GM18870 (cell line): ENCODE measurements at regions not wholly inside any gene's neighbourhood (a gene's known extent, or its start where the extent isn't known, plus 50 kb on each side); places are given as distances from the start of the nearest gene placed in this dataset.

ENCODE experiments used
- ATAC-seq: cut with Tn5 transposase; IDR thresholded peaks from one replicate; pipeline ENCODE4 v1.9.1; 2021; ENCODE audit warnings: moderate library complexity; ENCODE audit not compliant: unreplicated experiment

DNA sequence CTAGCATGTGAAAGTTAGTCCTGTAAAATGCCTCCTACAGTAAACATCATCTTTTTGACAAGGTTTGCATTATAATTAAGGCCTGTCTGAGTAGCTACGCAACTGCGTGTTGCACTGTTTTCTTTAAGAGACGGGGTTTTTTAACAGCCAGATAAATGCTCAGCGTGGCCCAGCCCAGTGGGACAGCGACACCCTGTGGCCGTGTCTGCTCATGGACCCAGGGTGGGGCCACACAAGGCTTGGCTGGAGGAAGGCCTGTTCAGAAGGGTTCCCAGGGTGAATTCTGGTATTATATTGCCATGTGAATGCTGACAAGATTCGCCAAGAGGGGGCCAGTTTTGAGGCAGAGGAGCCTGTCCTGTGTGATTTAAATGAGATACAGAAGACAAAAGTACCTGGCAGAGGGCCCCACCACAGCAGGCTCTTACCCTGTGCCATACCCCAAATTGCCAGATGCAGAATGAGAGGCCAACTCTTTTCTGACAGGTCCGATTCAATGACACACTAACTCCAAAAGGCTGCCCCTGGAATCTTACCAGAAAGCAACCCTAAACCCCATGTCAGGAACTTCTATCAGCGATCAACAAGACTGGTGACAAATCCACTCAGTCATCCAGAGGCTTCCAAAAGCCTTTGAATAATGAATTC, 65.9 kb upstream of the IRX6 start:
- peak; percentile 61 for ATAC-seq

DNA sequence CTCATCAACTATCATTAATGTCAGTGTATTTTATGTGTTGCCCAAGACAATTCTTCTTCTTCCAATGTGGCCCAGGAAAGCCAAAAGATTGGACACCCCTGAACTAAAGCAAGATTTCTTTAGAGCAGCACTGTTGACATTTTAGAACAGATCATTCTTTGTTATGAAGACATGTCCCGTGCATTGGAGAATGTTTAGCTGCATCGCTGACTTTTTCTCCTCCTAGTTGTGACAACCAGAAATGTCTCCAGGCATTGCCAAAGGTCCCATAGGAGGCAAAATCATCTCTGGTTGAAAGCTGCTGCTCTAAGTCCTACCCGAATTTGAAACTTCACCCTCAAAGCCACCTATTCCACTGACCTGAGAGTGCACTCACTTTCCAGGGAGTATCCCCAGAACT, 62.7 kb upstream of the IRX6 start:
- no peak for ATAC-seq

DNA sequence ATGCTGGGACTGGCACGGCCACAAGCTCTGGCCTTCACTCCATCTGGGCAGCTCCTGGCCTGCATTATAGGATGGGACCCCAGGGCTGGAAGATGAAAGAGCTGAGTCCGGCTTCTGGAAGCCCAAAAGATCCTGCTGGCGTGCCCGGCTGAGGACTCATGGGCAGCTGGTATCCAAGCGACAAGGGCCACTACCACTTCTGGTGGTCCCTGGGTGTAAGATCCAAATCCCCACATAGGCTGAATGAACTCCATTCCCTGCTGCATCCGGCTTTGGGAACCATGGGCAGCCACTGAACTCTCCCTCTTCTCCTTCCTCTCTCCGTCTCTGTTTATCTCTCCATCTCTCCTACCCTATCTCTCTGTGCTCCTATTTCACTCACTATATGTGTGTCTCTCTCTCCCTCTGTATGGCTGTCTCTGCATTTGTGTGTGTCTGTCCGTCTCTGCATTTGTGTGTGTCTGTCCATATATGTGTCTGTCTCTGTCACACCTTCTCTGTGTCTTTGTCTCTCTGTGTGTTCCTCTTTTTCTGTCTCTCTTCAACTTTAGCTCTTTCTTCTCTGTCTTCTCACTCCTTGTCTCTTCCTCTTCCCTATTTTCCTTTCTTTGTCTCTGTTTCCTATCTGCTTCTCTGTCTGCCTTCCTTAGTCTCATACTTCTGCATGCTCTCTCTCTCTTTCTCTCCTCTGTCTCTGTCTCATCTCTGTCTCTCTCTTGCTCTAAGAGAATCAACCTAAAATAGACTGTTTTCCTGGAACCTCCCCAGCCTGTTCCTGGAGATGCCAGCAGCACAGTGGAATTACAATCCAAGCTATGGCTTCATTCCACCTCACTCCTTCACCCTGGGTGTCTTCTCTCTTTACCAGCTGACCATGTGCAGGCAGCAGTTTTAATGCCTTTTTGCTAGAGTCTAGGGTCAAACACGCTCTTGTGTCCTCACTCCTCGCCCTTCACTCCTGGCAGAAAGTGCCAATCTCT, 60.4 kb upstream of the IRX6 start:
- no peak for ATAC-seq

GRCh38 chr16:55264949-55265348, 59.1 kb upstream of the IRX6 start:
- no peak for ATAC-seq

GRCh38 chr16:55265926-55266325, 58.1 kb upstream of the IRX6 start:
- ATAC-seq, result no peak

DNA sequence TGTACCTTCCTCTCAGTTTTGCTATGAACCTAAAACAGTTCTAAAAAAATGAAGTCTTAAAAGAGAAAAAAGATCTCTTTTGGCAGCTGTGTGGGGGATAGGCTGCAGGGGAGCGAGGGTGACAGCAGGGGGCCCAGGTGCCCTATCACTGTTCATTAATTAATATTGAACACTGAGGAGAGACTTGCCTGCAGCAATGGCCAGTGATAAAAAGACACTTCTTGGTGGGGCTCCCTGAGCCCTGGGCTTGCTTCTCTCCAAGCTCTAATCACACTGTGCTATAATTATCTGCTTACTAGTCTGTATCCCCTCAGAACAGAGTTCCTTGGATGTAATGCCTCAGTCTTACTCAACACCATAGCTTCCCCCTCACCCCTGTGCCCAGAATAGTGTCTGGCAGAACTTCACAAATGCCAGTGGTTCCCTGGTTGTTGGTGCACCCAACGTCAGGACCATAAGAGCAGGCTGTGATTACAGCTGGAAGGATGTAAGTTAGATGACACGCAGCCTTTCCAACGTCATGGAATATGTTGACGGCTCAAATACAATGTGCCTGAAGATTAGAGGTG, 52.0 kb upstream of the IRX6 start:
- no peak for ATAC-seq

DNA sequence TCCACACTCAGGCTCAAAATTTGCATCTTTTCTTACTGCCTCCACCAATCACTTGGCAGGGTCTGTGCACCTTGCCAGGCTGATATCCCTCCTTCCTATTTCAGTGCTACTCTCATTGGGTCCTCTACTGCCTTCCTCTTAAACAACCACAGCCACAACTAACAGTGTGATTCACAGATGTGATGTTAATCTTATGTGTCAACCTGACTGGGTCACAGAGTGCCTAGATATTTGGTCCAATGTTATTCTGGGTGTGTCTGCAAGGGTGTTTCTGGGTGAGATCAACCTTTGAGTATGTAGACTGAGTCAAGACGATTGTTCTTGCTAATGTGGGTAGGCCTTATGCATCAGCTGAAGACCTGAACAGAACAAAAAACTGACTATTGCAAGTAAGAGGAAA, 51.3 kb upstream of the IRX6 start:
- no peak for ATAC-seq

GRCh38 chr16:55273356-55273755, 50.6 kb upstream of the IRX6 start:
- ATAC-seq, result no peak

DNA sequence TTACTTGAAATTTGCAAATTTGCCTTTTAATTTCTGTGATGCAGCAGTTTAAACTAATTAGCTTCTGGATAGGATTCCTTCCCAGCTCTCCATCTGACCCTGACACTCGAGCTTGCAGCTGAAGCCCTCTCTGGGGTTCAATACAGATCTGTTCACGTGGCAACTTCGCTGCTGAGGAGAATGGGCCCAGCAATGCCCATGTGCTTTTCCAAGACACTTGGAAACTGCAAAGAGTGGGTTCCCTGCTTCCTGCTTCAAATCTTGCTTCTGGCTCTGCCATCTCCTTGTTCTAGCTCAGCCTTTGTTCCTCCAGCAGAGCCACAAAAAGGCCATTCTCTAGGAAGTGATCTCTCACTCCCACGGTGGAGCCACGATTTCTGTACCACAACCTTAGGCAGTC, 50.0 kb upstream of the IRX6 start:
- no peak for ATAC-seq
